Activated T-cell treated with anti-CD3 and anti-CD28 coated beads for 24 hours (primary cell): ENCODE measurements at regions not wholly inside any gene's neighbourhood (a gene's known extent, or its start where the extent isn't known, plus 50 kb on each side); places are given as distances from the start of the nearest gene placed in this dataset.

Experiments used
- DNase-seq: peaks from one replicate; pipeline ENCODE4 v3.0.0-alpha.2; 2020; ENCODE audit warnings: low read depth

DNA sequence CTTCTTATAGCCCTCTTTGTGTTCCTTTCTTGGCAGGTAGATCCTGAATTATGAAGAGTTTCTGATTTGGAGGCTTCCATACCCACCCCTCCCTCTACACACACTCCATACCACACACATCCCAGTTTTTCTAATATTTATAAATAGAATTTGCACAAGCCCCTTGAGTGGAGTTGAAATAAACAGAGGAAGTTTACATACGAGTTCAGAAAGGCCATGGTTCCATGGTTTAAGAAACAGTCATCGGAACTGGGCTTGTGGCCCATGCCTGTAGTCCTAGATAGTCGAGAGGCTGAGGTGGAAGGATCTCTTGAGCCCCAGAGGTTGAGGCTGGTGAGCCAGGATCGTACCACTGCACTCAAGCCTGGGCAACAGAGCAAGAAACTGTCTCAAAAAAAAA is 62.7 kb upstream of the TANC1 start:
- DNase-seq: no peak

DNA sequence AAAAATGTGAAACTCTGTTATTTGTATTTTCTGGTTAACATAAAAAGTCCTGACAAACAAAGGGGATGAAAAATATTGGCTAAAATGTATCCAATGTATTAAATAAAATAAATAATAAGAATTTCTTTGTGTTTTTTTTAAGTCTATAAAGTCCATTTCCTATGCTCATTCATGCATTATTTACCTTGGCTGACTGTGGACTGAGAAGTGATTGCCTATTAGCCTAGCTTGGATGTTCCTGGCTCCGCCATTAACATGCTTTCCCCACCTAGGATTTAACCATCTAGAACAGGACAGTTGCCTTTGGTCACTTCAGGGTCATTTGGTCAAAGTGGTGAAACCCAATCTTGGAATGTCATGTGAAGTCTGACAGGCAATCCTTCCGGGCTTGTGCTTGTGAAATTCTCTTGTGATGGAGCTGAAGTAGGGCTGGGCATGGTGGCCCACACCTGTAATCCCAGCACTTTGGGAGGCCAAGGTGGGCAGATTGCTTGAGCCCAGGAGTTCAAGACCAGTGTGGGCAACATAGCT is 60.4 kb upstream of the TANC1 start:
- DNase-seq: no peak

DNA sequence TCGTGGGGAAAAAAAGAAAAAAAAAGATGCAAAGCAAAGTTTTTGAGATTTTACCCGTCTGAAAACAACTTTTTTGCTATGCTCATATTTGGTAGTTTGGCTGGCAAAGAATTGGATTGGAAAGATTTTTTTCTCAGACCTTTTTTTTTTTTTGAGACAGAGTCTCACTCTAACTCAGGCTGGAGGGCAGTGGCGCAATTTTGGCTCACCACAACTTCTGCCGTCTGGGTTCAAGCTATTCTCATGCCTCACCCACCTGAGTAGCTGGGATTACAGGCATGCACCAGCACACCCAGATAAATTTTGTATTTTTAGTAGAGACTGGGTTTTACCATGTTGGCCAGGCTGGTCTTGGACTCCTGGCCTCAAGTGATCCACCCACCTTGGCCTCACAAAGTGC is 56.3 kb upstream of the TANC1 start:
- DNase-seq: no peak

DNA sequence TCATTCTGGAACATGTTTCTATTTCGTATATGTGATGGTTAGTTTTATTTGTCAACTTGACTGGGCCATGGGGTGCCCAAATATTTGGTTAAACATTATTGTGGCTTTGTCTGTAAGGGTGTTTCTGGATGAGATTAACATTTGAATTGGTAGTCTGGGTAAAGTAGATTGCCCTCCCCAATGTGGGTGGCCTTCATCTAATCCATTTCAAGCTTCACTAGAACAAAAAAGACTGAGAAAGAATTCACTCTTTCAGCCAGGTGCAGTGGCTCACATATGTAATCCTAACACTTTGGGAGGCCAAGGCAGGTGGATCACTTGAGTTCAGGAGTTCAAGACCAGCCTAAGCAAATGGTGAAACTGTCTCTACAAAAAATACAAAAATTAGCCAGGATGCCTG is 55.7 kb upstream of the TANC1 start:
- DNase-seq: no peak

DNA sequence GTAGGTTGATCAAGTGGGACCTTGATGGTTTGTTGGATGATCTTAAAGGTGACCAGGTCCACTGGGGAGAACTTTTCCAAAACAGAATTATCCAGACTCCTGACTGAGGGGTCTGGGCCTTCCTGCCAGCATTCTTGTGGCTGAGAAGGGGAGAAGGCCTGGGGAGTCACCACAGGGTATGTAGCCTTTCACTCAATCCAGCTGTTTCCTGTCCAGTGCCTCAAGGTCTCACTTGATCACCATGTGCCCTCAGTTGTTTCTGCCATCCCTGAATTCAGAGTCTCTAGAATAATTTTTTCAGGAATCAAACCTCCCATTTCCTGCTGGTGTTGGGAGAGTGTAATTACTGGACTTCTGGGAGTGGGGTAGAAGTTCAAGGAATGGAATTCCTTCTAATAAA is 54.4 kb upstream of the TANC1 start:
- no peak for DNase-seq

DNA sequence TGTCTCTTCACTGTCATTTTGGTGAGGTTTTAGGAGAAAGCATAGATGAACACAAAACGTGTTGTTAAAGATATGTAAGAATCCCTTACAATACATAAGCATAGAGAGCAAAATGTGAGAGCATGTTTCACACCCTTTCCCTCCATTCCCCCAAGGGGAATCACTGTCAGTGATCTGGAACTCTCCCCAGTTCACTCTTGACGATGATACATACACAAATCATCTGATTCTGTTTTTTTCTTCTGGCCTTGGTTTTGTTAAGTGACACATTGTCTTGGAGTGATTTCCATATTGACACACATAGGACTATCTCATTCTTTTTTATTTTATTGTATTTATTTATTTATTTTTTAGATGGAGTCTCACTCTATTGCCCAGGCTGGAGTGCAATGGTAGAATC is 53.7 kb upstream of the TANC1 start:
- DNase-seq: no peak

DNA sequence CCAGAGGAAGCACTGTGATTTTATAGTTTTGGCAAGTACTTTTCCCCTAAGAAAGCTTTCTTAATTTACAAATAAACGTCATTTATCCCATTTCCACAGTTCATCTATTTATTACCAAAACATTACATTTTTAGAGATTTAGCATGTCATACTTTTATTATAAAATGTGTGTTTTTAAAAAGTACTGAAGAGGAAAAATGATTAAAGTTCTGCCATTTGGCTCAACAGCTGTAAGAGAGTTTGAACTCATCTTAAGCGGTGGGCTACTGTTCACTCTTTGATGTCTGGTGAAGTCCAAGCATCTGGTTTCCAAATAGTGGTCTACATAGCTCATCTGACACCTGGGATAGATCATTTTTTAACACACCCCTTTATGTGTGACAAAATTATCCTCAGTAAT is 51.3 kb upstream of the TANC1 start:
- DNase-seq: no peak

DNA sequence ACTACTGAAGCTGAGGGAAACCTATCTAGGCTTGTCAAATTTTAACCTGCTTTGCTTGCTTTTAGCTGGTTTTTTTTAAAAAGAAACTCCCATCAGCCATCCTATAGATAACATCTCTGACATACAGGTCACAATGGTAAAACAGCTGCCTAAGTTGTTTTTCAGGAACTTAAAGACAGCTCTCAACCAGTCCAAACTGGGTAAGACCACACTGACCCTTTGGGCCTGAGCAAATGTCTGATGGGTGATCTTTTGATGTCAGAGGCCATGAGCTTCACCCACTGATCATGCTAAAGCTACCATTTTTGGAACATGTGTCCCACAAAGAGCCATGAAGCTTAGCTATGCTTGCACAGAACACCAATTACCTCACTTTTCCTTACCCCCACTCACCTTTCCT is 50.0 kb upstream of the TANC1 start:
- DNase-seq: no peak
